ENCODE measurements at regions not wholly inside any gene's neighbourhood (a gene's known extent, or its start where the extent isn't known, plus 50 kb on each side); places are given as distances from the start of the nearest gene placed in this dataset.

GRCh38 chr7:125675169-125675568, 745.5 kb upstream of the POT1 start:
- WGBS, result 89% methylated on average over 4 of the region's 4 CpGs
- TF ChIP-seq POLR2AphosphoS5 (IDR thresholded peaks at IDR 0.05), result no peak
- TF ChIP-seq POLR2A (IDR thresholded peaks at IDR 0.05), result no peak
- TF ChIP-seq CTCF (IDR thresholded peaks at IDR 0.05), result no peak
- intact Hi-C loops (cut with DNase I), result no loop called here
- Histone ChIP-seq H3K4me3 (no peak overlapping the region), H3K36me3 (no peaks in the 10 kb centered on the region), H3K27ac (no peak overlapping the region), H3K27me3 (replicated peaks; ENCODE audit: insufficient read depth) (no peaks in the 10 kb centered on the region), H3K9me3 (no peaks in the 10 kb centered on the region), H3K4me1 (replicated peaks) (no peaks in the 10 kb centered on the region)
- no peak for DNase-seq (ENCODE audit: low spot score)

- TF ChIP-seq POLR2A (IDR thresholded peaks at IDR 0.05) (no peak), CTCF (IDR thresholded peaks at IDR 0.05) (peak in 3 of 4 experiments; percentile 38 to 49 (median 47)), POLR2AphosphoS5 (IDR thresholded peaks at IDR 0.05) (no peak)
- Histone ChIP-seq H3K36me3 (no peaks in the 10 kb centered on the region), H3K4me3 (no peak overlapping the region), H3K27ac (no peak overlapping the region), H3K4me1 (replicated peaks) (no peaks in the 10 kb centered on the region), H3K9me3 (no peaks in the 10 kb centered on the region), H3K27me3 (replicated peaks; ENCODE audit: insufficient read depth) (no peaks in the 10 kb centered on the region)
- intact Hi-C loops (cut with DNase I), result no loop called here
- WGBS, result 92% methylated on average over 1 of the region's 1 CpG
- DNase-seq (ENCODE audit: low spot score), result no peak
Observed at GRCh38 chr7:125670926-125671572, 741.4 kb upstream of the POT1 start.

GRCh38 chr7:125668321-125668993, 738.8 kb upstream of the POT1 start:
- no peak for DNase-seq (ENCODE audit: low spot score)
- Histone ChIP-seq H3K27ac (no peak overlapping the region), H3K27me3 (replicated peaks; ENCODE audit: insufficient read depth) (no peaks in the 10 kb centered on the region), H3K4me1 (replicated peaks) (no peaks in the 10 kb centered on the region), H3K9me3 (no peaks in the 10 kb centered on the region), H3K4me3 (no peak overlapping the region), H3K36me3 (no peaks in the 10 kb centered on the region)
- no peak for TF ChIP-seq POLR2AphosphoS5 (IDR thresholded peaks at IDR 0.05)
- no peak for TF ChIP-seq POLR2A (IDR thresholded peaks at IDR 0.05)
- no peak for TF ChIP-seq CTCF (IDR thresholded peaks at IDR 0.05)
- intact Hi-C loops (cut with DNase I), result no loop called here
- 82% methylated on average over 4 of the region's 4 CpGs for WGBS

GRCh38 chr7:125664625-125665024, 735.0 kb upstream of the POT1 start:
- WGBS, result 93% methylated on average over 1 of the region's 1 CpG
- Histone ChIP-seq H3K27ac (no peak overlapping the region), H3K4me1 (replicated peaks) (no peaks in the 10 kb centered on the region), H3K4me3 (no peak overlapping the region), H3K9me3 (no peaks in the 10 kb centered on the region), H3K36me3 (no peaks in the 10 kb centered on the region), H3K27me3 (replicated peaks; ENCODE audit: insufficient read depth) (no peaks in the 10 kb centered on the region)
- no peak for DNase-seq (ENCODE audit: low spot score)
- intact Hi-C loops (cut with DNase I), result no loop called here
- TF ChIP-seq CTCF (IDR thresholded peaks at IDR 0.05) (no peak), POLR2A (IDR thresholded peaks at IDR 0.05) (no peak), POLR2AphosphoS5 (IDR thresholded peaks at IDR 0.05) (no peak)

GRCh38 chr7:125663961-125664360, 734.3 kb upstream of the POT1 start:
- no peak for TF ChIP-seq POLR2AphosphoS5 (IDR thresholded peaks at IDR 0.05)
- H3K36me3 ChIP-seq, result no peaks in the 10 kb centered on the region
- DNase-seq (ENCODE audit: low spot score), result no peak
- intact Hi-C loops (cut with DNase I), result no loop called here
- no peak overlapping the region for H3K27ac ChIP-seq
- H3K4me1 ChIP-seq (replicated peaks), result no peaks in the 10 kb centered on the region
- no peak overlapping the region for H3K4me3 ChIP-seq
- no peaks in the 10 kb centered on the region for H3K27me3 ChIP-seq (replicated peaks; ENCODE audit: insufficient read depth)
- H3K9me3 ChIP-seq, result no peaks in the 10 kb centered on the region
- 14% methylated on average over 3 of the region's 3 CpGs for WGBS

Measured in prostate gland (tissue), 2 donors.